Psoas muscle (tissue), 7 donors: ENCODE measurements at regions not wholly inside any gene's neighbourhood (a gene's known extent, or its start where the extent isn't known, plus 50 kb on each side); places are given as distances from the start of the nearest gene placed in this dataset.

ENCODE experiments used
- ATAC-seq, 4 donors: fragments of 200-7000 bp; cut with Tn5 transposase; one replicate each; pipeline ENCODE4 v1.9.1; 2020; ENCODE audit warnings: moderate library complexity in 3 of 4, mild to moderate bottlenecking in 2 of 4
- DNase-seq, 2 donors: peaks; one replicate each; pipeline ENCODE4 v3.0.0-alpha.2; 2020
- H3K27ac ChIP-seq: fragments of 200-600 bp; one replicate; pipeline ENCODE4 v1.8.0; 2022
- H3K27me3 ChIP-seq, 3 donors: fragments of 200-600 bp in 1 of 3; one replicate each; pipeline versions ENCODE4 v1.6.1 to v1.8.0; 2013 to 2022; ENCODE audit warnings: low read length in 2 of 3, mild to moderate bottlenecking in 2 of 3, moderate library complexity in 1 of 3; ENCODE audit not compliant: insufficient read depth in 3 of 3
- H3K36me3 ChIP-seq, 2 donors: fragments of 200-600 bp in 1 of 2; one replicate each; pipeline versions ENCODE4 v1.6.1 to v1.8.0; 2013 to 2022; ENCODE audit warnings: low read depth in 1 of 2, mild to moderate bottlenecking in 1 of 2, moderate library complexity in 1 of 2; ENCODE audit not compliant: insufficient read depth in 1 of 2
- H3K4me1 ChIP-seq: fragments of 200-600 bp; one replicate; pipeline ENCODE4 v1.8.0; 2022
- H3K4me3 ChIP-seq: fragments of 200-600 bp; one replicate; pipeline ENCODE4 v1.8.0; 2022; ENCODE audit warnings: mild to moderate bottlenecking
- H3K9me3 ChIP-seq: fragments of 200-600 bp; one replicate; pipeline ENCODE4 v1.8.0; 2022
- CTCF ChIP-seq: fragments of 200-600 bp; IDR thresholded peaks from one replicate; pipeline ENCODE4 v1.8.0; 2022; ENCODE audit warnings: antibody characterized with exemption
- WGBS, 3 donors: extraction: QIAGEN DNeasy Blood & Tissue Kit; methylation state at CpG; one replicate each; pipeline versions ENCODE4 v1.1.6 to v1.1.7; 2013; 5-methylcytosine and 5-hydroxymethylcytosine counted together
- intact Hi-C, 2 donors: fragments of 100-400 bp; cut with DNase I; formaldehyde crosslinking; loops; one replicate each; pipeline versions ENCODE4 v1.11.0 to v1.14.2; 2022
- donor health status: healthy with polysubstance abuse.
- donor health status: DM: no; HTN: no; CAD: no; lungs with moderate emphysema.
- donor health status: Bipolar disorder and iron deficiency.
- donor health status: healthy.
- donor health status: DM: yes; HTN: yes; CAD: no.
- donor health status: DM: no; HTN: no; CAD: no.
- donor health status: DM: yes; HTN: yes; CAD: no.

- no peaks in the 10 kb centered on the region for H3K36me3 ChIP-seq
- H3K4me1 ChIP-seq = no peaks in the 10 kb centered on the region
- DNase-seq (no peak), ATAC-seq (no peak)
- no peak overlapping the region for H3K4me3 ChIP-seq
- no peak for TF ChIP-seq CTCF
- H3K27me3 ChIP-seq = no peaks in the 10 kb centered on the region
- intact Hi-C loops = no loop called here
- no peaks in the 10 kb centered on the region for H3K9me3 ChIP-seq
- H3K27ac ChIP-seq = no peak overlapping the region
Measured at GRCh38 chr12:87775051-87775450, 254.2 kb downstream of the C12orf50 start.

DNA sequence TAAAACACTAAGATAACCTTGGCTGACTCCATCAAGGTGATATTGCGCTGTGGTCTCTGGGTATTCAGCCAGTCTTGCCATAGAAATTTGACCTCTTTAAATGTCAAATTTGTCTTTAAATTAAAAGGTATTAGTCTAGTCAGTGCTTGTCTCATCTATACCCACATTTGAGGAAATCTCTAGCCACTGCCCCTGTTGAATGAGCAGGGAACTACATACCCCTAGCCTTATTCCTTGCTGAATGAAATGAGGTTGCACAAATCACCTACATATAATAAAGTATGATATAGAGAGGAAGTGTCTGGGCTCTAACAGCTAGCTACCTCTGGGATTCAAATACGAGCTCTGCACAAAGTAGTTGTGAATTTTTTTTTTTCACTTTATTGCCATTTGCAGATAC lies 256.8 kb downstream of the C12orf50 start:
- ATAC-seq = no peak
- WGBS, 3 donors = 82 to 88% (median 88%) methylated on average over 2 of the region's 2 CpGs
- Histone ChIP-seq H3K4me1 (no peaks in the 10 kb centered on the region), H3K4me3 (no peak overlapping the region), H3K36me3 (no peaks in the 10 kb centered on the region), H3K27ac (no peak overlapping the region), H3K27me3 (no peaks in the 10 kb centered on the region), H3K9me3 (no peaks in the 10 kb centered on the region)
- intact Hi-C loops = no loop called here
- no peak for DNase-seq
- no peak for TF ChIP-seq CTCF

DNA sequence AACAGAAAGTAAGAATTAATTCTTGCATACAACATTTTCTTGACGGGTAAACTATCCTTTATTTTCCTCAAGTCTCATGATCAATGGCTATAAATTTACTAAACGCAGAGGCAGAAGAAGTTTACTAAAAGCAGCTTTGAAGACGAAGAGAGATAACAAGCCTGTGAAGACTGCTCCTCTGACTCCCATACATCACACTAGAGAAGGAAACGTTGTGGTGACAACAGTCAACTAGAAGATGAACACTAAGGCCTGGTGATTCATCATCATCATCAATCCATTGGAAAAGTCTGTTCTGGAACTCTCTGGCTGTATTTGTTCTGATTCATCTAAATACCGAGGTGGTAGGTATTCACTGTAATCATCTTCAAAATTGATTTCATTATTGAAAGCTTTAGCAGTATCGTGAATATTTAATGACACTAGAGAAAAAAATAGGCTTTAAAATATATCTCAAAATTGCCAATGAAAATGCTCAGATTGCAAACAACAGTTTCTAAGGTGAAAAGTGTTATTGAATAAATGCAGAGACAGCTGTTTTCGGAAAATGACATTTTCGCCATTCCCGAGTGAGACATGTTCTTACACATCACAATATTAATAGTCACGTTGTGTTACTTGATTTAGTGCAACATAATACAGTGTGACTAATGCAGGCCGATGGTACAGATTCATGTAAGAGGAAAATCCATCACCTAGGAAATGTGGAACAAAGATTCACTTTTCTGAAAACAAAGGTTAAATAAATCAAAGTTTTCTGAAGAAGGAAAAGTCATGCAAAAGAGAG lies 260.5 kb downstream of the C12orf50 start:
- 55 to 58% (median 57%) methylated on average over 11 of the region's 11 CpGs for WGBS, 3 donors
- Histone ChIP-seq H3K27ac (no peak overlapping the region), H3K36me3 (no peaks in the 10 kb centered on the region), H3K27me3 (no peaks in the 10 kb centered on the region), H3K4me1 (no peaks in the 10 kb centered on the region), H3K9me3 (no peaks in the 10 kb centered on the region), H3K4me3 (no peak overlapping the region)
- no peak for TF ChIP-seq CTCF
- no peak for DNase-seq
- intact Hi-C loops = no loop called here
- no peak for ATAC-seq

DNA sequence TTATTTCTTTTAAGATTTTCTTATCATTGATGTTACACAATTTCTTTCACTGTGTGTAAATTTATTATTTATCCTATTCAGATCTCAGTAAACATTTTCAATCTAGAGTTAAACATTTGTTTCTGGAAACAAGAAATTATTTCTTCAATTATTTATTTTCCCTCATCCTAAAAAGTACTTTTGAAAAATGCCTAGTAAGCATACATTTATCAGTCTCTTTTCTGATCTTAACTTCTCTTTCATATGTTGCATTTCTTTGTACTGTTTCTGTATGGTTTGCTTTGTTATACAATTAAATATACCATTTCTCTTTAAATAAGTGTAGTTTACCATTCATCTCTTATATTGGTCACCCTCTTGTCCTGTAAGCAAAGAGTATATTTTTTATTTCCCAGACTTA lies 263.2 kb downstream of the C12orf50 start:
- Histone ChIP-seq H3K27me3 (no peaks in the 10 kb centered on the region), H3K27ac (no peak overlapping the region), H3K4me1 (no peaks in the 10 kb centered on the region), H3K9me3 (no peaks in the 10 kb centered on the region), H3K4me3 (no peak overlapping the region), H3K36me3 (no peaks in the 10 kb centered on the region)
- no peak for ATAC-seq
- TF ChIP-seq CTCF = no peak
- DNase-seq = no peak
- intact Hi-C loops = no loop called here

DNA sequence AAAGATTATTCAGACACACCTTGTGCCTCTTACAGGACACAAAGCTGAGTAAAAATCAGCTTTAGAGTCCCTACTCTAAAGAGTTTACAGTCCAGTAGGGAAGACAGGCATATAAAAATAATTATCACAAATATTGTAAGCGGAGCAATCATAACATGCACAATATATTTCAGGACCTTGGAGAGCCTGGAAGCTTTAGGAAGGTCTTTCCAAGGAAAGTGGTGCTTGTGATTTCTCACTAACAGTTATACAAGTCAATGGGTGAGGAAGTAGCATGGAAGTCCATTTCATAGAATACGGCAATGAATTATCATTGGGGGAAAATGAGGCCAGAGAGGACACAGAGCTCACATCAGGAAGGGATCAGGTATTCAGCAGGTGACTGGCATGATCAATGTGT lies 268.3 kb downstream of the C12orf50 start:
- TF ChIP-seq CTCF = no peak
- Histone ChIP-seq H3K27me3 (no peaks in the 10 kb centered on the region), H3K9me3 (no peaks in the 10 kb centered on the region), H3K4me3 (no peak overlapping the region), H3K27ac (no peak overlapping the region), H3K4me1 (no peaks in the 10 kb centered on the region), H3K36me3 (no peaks in the 10 kb centered on the region)
- intact Hi-C loops = no loop called here
- whole genome bisulfite sequencing, 3 donors = 74 to 96% (median 78%) methylated on average over 2 of the region's 2 CpGs
- no peak for DNase-seq
- no peak for ATAC-seq
